ENCODE measurements at regions not wholly inside any gene's neighbourhood (a gene's known extent, or its start where the extent isn't known, plus 50 kb on each side); places are given as distances from the start of the nearest gene placed in this dataset.

DNA sequence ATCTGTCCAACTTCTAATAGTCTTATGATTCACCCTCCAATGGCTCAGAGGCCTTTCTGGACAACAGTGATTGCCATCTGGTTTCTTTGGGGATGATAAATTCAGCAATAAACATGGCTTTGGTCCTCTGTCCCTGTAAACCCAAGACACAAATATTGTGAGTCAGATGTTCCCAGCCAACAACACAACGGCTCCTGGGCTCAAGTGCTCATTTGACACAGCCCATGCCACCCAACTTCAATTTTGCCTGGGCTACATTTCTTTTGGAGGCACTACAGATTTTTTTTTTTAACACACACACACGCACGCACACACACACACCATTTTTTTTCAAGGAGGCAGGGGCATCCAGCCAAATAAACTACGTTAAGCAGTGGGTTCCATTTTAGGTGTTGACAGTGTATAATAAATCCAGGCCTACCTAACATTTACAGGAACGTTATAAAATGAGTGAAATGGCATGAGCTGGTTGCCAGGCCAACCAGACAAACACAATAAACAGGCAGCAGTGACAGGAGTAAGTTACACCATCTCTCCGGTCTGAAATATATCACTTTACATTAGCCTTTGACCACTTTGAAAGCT is 939.9 kb upstream of the SOX9 start:
- TF ChIP-seq, protein P1, sequence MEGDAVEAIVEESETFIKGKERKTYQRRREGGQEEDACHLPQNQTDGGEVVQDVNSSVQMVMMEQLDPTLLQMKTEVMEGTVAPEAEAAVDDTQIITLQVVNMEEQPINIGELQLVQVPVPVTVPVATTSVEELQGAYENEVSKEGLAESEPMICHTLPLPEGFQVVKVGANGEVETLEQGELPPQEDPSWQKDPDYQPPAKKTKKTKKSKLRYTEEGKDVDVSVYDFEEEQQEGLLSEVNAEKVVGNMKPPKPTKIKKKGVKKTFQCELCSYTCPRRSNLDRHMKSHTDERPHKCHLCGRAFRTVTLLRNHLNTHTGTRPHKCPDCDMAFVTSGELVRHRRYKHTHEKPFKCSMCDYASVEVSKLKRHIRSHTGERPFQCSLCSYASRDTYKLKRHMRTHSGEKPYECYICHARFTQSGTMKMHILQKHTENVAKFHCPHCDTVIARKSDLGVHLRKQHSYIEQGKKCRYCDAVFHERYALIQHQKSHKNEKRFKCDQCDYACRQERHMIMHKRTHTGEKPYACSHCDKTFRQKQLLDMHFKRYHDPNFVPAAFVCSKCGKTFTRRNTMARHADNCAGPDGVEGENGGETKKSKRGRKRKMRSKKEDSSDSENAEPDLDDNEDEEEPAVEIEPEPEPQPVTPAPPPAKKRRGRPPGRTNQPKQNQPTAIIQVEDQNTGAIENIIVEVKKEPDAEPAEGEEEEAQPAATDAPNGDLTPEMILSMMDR (IDR thresholded peaks at IDR 0.05), result no peak
- TF ChIP-seq POLR2A (IDR thresholded peaks at IDR 0.05), result no peak
